ENCODE measurements at regions not wholly inside any gene's neighbourhood (a gene's known extent, or its start where the extent isn't known, plus 50 kb on each side); places are given as distances from the start of the nearest gene placed in this dataset.
"Not testable (repeated sequence)": the region's sequence is repeated elsewhere in the genome, so short reads cannot be mapped to it uniquely, and the experiment has no call there.

DNA sequence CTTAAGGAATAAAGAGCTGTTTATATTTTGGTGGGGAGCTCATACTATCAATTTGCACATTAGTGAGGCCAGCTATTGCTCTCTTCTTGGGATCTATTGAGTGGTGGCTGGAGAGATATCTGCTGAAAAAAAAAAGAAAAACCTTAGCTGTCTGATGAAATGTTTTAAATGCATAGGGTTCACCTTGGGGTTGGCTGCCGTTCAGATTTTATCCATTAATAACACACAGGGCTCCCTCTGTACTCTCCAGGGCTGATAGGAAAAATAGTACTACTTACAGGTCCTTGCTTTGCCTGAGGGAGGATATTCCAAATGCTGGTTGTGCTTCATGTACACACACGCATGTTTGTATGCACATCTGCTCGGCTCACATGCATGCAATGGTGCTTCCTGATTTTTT lies 803.7 kb downstream of the MCTP2 start:
- Mint-ChIP-seq H3K4me3 (ENCODE audit: unreplicated experiment) (no peak overlapping the region), H3K4me1 (ENCODE audit: low read depth, unreplicated experiment) (no peaks in the 10 kb centered on the region), H3K27me3 (ENCODE audit: unreplicated experiment) (no peaks in the 10 kb centered on the region), H3K9me3 (ENCODE audit: unreplicated experiment) (no peaks in the 10 kb centered on the region), H3K27ac (ENCODE audit: unreplicated experiment) (no peak overlapping the region), H3K36me3 (ENCODE audit: unreplicated experiment) (no peaks in the 10 kb centered on the region)
- DNase-seq = no peak
- TF ChIP-seq, protein P1, sequence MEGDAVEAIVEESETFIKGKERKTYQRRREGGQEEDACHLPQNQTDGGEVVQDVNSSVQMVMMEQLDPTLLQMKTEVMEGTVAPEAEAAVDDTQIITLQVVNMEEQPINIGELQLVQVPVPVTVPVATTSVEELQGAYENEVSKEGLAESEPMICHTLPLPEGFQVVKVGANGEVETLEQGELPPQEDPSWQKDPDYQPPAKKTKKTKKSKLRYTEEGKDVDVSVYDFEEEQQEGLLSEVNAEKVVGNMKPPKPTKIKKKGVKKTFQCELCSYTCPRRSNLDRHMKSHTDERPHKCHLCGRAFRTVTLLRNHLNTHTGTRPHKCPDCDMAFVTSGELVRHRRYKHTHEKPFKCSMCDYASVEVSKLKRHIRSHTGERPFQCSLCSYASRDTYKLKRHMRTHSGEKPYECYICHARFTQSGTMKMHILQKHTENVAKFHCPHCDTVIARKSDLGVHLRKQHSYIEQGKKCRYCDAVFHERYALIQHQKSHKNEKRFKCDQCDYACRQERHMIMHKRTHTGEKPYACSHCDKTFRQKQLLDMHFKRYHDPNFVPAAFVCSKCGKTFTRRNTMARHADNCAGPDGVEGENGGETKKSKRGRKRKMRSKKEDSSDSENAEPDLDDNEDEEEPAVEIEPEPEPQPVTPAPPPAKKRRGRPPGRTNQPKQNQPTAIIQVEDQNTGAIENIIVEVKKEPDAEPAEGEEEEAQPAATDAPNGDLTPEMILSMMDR (IDR thresholded peaks at IDR 0.05; ENCODE audit: partially characterized antibody, unreplicated experiment) = no peak

DNA sequence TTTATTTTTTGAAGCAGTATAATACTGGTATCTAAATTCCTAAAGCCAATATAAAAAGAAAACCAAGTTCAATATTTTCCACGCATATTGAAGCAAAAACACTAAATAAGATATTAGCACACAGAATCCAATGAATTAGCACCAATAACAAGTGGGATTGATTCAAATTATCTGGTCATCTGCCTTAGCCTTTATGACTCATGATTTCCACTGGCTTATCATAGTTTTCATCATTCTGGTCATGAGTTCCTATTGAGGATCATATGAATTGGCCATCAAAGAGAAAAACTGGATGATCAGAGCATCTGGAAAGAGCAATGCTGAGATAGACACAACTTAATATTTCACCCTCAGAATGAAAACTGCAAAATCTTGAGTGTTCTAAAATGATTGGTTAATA lies 809.9 kb downstream of the MCTP2 start:
- TF ChIP-seq, protein P1 (IDR thresholded peaks at IDR 0.05; ENCODE audit: partially characterized antibody, unreplicated experiment) = no peak

DNA sequence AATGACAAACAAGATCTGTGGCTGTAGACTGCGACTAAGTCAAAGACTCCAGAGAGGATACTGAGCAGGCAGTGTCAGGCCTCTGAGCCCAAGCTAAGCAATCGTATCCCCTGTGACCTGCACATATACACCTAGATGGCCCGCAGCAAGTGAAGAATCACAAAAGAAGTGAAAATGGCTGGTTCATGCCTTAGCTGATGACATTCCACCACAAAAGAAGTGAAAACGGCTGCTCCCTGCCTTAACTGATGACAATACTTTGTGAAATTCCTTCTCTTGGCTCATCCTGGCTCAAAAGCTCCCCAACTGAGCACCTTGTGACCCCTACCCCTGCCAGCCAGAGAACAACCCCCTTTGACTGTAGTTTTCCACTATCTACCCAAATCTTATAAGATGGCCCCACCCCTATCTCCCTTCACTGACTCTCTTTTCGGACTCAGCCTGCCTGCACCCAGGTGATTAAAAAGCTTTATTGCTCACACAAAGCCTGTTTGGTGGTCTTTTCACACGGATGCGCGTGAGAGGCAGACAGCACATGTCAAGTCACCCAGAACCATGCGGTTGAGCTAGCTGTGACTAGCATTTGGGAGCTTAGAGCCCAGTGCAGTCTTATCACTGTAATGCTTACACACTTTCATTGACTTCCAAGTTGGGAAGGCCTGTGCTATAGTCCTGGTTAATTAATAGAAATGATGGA lies 812.0 kb downstream of the MCTP2 start:
- peaks cover 12% of the 10 kb centered on the region for H3K36me3 Mint-ChIP-seq (ENCODE audit: unreplicated experiment)
- H3K27me3 Mint-ChIP-seq (ENCODE audit: unreplicated experiment); H3K27ac Mint-ChIP-seq (ENCODE audit: unreplicated experiment); DNase-seq; H3K4me1 Mint-ChIP-seq (ENCODE audit: low read depth, unreplicated experiment); H3K9me3 Mint-ChIP-seq (ENCODE audit: unreplicated experiment); H3K4me3 Mint-ChIP-seq (ENCODE audit: unreplicated experiment): not testable (repeated sequence)

More for the DNA sequence above, 809.9 kb downstream of the MCTP2 start:
- no peak overlapping the region for H3K4me3 Mint-ChIP-seq (ENCODE audit: unreplicated experiment)
- no peak overlapping the region for H3K27ac Mint-ChIP-seq (ENCODE audit: unreplicated experiment)
- no peaks in the 10 kb centered on the region for H3K4me1 Mint-ChIP-seq (ENCODE audit: low read depth, unreplicated experiment)
- H3K36me3 Mint-ChIP-seq (ENCODE audit: unreplicated experiment) = no peaks in the 10 kb centered on the region
- DNase-seq = no peak
- no peaks in the 10 kb centered on the region for H3K9me3 Mint-ChIP-seq (ENCODE audit: unreplicated experiment)
- H3K27me3 Mint-ChIP-seq (ENCODE audit: unreplicated experiment) = no peaks in the 10 kb centered on the region

DNA sequence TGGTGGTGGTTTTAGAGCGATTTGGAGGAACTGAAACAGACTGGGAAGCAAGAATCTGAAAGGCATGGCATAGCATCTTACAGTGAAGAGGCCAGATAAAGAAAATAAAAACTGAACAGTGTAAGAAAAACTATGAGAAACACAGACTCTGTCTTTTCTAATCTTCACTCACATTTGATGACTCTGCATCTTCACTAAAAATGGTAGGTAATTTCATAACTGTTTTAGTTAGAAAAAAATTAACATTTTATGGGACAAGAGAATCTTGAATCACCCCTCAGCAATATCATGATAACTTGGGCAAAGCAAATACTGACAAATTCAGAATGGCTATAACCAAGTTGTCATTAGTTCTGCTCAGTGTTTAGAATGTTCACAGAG lies 812.6 kb downstream of the MCTP2 start:
- no peak for DNase-seq
- H3K4me1 Mint-ChIP-seq (ENCODE audit: low read depth, unreplicated experiment) = no peaks in the 10 kb centered on the region
- no peak overlapping the region for H3K27ac Mint-ChIP-seq (ENCODE audit: unreplicated experiment)
- H3K4me3 Mint-ChIP-seq (ENCODE audit: unreplicated experiment) = no peak overlapping the region
- H3K36me3 Mint-ChIP-seq (ENCODE audit: unreplicated experiment) = peaks cover 13% of the 10 kb centered on the region
- no peaks in the 10 kb centered on the region for H3K27me3 Mint-ChIP-seq (ENCODE audit: unreplicated experiment)
- H3K9me3 Mint-ChIP-seq (ENCODE audit: unreplicated experiment) = peaks cover 1% of the 10 kb centered on the region
- TF ChIP-seq, protein P1 (IDR thresholded peaks at IDR 0.05; ENCODE audit: partially characterized antibody, unreplicated experiment) = no peak

DNA sequence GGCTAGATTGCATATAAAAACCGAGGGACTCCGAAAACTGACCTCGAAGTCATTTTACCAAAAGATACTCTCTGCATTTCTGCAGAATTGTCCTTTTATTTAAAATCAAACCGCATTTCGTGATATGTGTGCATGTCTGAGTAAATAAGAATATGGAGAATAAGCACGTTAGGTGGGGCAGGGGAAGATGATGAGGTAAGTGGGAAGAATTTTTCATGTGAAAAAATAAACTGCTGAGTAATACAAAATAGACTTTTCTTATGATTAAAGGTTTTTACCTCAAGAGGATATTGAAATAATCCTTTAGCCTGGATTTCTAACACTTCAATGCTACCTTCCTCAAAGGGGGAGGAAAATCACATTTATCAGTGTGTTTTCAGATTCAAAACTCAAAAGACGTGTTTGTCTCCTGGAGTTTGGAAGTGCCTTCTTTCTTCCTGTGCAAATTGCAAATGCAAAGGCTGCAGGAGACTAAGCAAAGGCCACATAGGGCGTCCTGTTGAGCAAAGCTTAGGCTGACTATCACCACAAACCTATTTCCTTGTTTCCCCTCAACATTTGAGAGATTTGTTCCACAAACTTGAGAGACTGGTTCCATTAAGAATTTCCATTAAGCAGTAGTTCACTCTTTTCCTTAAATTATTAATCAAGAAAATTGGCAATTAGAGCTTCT lies 813.5 kb downstream of the MCTP2 start:
- Mint-ChIP-seq H3K9me3 (ENCODE audit: unreplicated experiment) (peaks cover 1% of the 10 kb centered on the region), H3K27ac (ENCODE audit: unreplicated experiment) (no peak overlapping the region), H3K4me1 (ENCODE audit: low read depth, unreplicated experiment) (no peaks in the 10 kb centered on the region), H3K36me3 (ENCODE audit: unreplicated experiment) (peaks cover 13% of the 10 kb centered on the region), H3K27me3 (ENCODE audit: unreplicated experiment) (no peaks in the 10 kb centered on the region), H3K4me3 (ENCODE audit: unreplicated experiment) (no peak overlapping the region)
- TF ChIP-seq, protein P1 (IDR thresholded peaks at IDR 0.05; ENCODE audit: partially characterized antibody, unreplicated experiment) = no peak
- no peak for DNase-seq

Data from glutamatergic neuron (in vitro differentiated cells).